ENCODE measurements at regions not wholly inside any gene's neighbourhood (a gene's known extent, or its start where the extent isn't known, plus 50 kb on each side); places are given as distances from the start of the nearest gene placed in this dataset.

DNA sequence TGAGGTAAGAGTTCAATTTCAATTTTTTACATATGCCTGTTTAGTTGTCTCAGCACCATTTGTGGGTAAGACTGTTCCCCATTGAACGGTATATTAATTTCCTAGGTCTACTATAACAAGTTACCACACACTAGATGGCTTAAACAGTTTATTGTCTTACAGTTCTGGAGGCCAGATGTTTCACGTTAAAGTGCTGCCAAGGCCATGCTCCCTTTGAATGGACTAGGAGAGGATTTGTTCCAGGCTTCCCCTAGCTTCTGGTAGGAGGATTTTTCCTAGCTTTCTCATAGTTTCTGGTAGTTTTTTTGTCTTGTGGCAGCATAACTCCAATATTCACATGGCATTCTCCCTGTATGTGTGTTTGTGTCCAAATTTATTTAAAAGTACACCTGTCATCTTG is 149.3 kb upstream of the CYSLTR1 start:
- DNase-seq: no peak

- DNase-seq: no peak
These were observed 129.5 kb upstream of the CYSLTR1 start for GRCh38 chrX:78456909-78457308.

GRCh38 chrX:78455901-78456300 is 128.5 kb upstream of the CYSLTR1 start:
- no peak for DNase-seq

- no peak for DNase-seq
These were observed 124.9 kb upstream of the CYSLTR1 start for GRCh38 chrX:78452356-78452755.

- no peak for DNase-seq
These were observed 110.2 kb upstream of the CYSLTR1 start for GRCh38 chrX:78437621-78438020.

DNA sequence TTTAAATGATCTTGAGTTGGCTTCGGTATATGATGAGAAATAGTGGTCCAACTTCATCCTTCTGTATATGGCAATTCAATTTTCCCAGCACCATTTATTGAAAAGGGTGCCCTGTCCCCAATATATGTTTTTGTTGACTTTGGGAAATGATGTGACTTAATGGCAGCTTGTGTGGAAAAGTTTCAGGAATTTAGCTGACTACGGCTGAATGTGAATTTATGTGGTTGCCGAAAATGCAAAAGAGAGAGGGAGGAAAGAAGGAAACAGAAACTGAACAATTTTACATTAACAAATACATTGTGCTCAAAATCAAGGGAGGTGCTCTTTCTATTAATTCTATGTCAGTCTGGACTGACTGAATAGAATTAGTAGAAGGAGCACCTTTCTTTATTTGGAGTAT is 101.8 kb upstream of the CYSLTR1 start:
- no peak for DNase-seq

DNA sequence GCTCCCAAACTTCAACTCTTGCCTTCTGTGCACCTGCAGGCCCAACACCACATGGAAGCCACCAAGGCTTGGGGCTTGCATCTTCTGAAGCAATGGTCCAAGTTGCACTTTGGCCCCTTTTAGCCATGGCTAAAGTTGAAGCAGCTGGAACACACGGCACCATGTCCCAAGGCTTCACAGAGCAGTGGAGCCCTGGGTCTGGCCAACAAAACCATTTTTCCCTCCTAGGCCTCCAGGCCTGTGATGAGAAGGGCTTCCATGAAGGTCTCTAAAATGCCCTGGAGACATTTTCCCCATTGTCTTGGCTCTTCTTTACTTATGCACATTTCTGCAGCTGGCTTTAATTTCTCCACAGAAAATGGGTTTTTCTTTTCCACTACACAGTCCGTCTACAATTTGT is 61.3 kb upstream of the CYSLTR1 start:
- DNase-seq: no peak

- DNase-seq: no peak
These were observed 60.0 kb upstream of the CYSLTR1 start for GRCh38 chrX:78387364-78387763.

GRCh38 chrX:78384486-78384885 is 57.1 kb upstream of the CYSLTR1 start:
- no peak for DNase-seq

GRCh38 chrX:78383594-78383993 is 56.2 kb upstream of the CYSLTR1 start:
- no peak for DNase-seq

- DNase-seq: no peak
These were observed 51.2 kb upstream of the CYSLTR1 start for GRCh38 chrX:78378476-78379115.
